OCI-LY3 (cell line): ENCODE measurements at regions not wholly inside any gene's neighbourhood (a gene's known extent, or its start where the extent isn't known, plus 50 kb on each side); places are given as distances from the start of the nearest gene placed in this dataset.

Experiments
- EZH2phosphoT487 ChIP-seq: fragments of 200-600 bp; shearing (Covaris generic); IDR thresholded peaks from 2 replicates; pipeline ENCODE4 v1.6.1; 2018; ENCODE audit warnings: antibody characterized with exemption, mixed run types, low read depth
- TF ChIP-seq, protein P1 (sequence below): fragments of 200-600, 300-600 bp; sonication (generic); IDR thresholded peaks from 2 replicates; pipeline ENCODE4 v1.5.1; 2014; ENCODE audit warnings: antibody characterized with exemption, low read length, low read depth

DNA sequence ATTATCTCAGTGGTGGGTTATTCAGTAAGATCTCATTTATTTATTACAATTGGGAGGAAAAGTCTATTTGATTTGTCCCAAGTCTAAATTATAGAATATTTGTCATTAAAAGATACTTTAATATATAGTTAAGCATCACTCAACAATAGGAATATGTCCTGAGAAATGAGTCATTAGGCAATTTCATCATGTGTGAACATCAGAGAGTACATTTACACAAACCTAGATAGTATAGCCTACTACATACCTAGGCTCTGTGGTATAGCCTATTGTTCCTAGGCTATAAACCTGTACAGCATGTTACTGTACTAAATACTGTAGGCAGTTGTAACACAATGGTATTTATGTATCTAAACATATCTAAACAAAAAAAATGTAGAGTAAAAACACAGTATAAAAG is 135.0 kb upstream of the RASA1 start:
- TF ChIP-seq, protein P1, sequence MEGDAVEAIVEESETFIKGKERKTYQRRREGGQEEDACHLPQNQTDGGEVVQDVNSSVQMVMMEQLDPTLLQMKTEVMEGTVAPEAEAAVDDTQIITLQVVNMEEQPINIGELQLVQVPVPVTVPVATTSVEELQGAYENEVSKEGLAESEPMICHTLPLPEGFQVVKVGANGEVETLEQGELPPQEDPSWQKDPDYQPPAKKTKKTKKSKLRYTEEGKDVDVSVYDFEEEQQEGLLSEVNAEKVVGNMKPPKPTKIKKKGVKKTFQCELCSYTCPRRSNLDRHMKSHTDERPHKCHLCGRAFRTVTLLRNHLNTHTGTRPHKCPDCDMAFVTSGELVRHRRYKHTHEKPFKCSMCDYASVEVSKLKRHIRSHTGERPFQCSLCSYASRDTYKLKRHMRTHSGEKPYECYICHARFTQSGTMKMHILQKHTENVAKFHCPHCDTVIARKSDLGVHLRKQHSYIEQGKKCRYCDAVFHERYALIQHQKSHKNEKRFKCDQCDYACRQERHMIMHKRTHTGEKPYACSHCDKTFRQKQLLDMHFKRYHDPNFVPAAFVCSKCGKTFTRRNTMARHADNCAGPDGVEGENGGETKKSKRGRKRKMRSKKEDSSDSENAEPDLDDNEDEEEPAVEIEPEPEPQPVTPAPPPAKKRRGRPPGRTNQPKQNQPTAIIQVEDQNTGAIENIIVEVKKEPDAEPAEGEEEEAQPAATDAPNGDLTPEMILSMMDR = no peak
- TF ChIP-seq EZH2phosphoT487 = no peak
